Osteoblast (primary cell): ENCODE measurements at regions not wholly inside any gene's neighbourhood (a gene's known extent, or its start where the extent isn't known, plus 50 kb on each side); places are given as distances from the start of the nearest gene placed in this dataset.
A peak's percentile ranks its signal among the peaks of the same experiment; 100 is the strongest.

Experiments
- DNase-seq: peaks from one replicate; pipeline ENCODE4 v3.0.0; 2011; ENCODE audit warnings: low spot score, mixed read lengths; ENCODE audit not compliant: insufficient read length; ENCODE audit errors: missing footprints
- H2AFZ ChIP-seq: 2 replicates; pipeline ENCODE4 v1.6.0; 2011; ENCODE audit warnings: mild to moderate bottlenecking, low read length
- H3K27ac ChIP-seq: 2 replicates; pipeline ENCODE4 v1.5.1; 2011; ENCODE audit warnings: mild to moderate bottlenecking, low read depth, low read length, moderate library complexity
- H3K27me3 ChIP-seq: 2 replicates; pipeline ENCODE4 v1.6.0; 2012; ENCODE audit warnings: mild to moderate bottlenecking, control low read depth, inconsistent platforms, low read length, moderate library complexity; ENCODE audit not compliant: insufficient read depth
- H3K36me3 ChIP-seq: 2 replicates; pipeline ENCODE4 v1.5.1; 2011; ENCODE audit warnings: mild to moderate bottlenecking, low read length, control low read depth, moderate library complexity; ENCODE audit not compliant: insufficient read depth
- H3K4me1 ChIP-seq: 2 replicates; pipeline ENCODE4 v1.5.1; 2011; ENCODE audit warnings: mild to moderate bottlenecking, low read length, control low read depth, moderate library complexity; ENCODE audit not compliant: insufficient read depth
- H3K4me2 ChIP-seq: 2 replicates; pipeline ENCODE4 v1.6.0; 2011; ENCODE audit warnings: mild to moderate bottlenecking, low read length; ENCODE audit not compliant: insufficient read depth
- H3K4me3 ChIP-seq: fragments of 200-600 bp; sonication (generic); 3 replicates; pipeline ENCODE4 v1.5.1; 2012; ENCODE audit warnings: mild to moderate bottlenecking, low read length, inconsistent platforms; ENCODE audit not compliant: insufficient read depth
- H3K79me2 ChIP-seq: 2 replicates; pipeline ENCODE4 v1.6.0; 2012; ENCODE audit warnings: mild to moderate bottlenecking, low read length, control low read depth, inconsistent platforms; ENCODE audit not compliant: insufficient read depth
- H3K9me3 ChIP-seq: 2 replicates; pipeline ENCODE4 v1.5.1; 2011; ENCODE audit warnings: low read depth, low read length, control low read depth
- H4K20me1 ChIP-seq: 2 replicates; pipeline ENCODE4 v1.6.0; 2012; ENCODE audit warnings: mild to moderate bottlenecking, low read length, control low read depth; ENCODE audit not compliant: insufficient read depth
- TF ChIP-seq, protein P1 (sequence below): IDR thresholded peaks from 2 replicates; pipeline ENCODE4 v1.5.1; 2011; ENCODE audit warnings: mild to moderate bottlenecking, low read depth, low read length, moderate library complexity; ENCODE audit errors: extremely low read depth

- Histone ChIP-seq H3K27me3 (peaks cover 9% of the 10 kb centered on the region), H3K4me3 (peak overlapping the region; percentile 68), H3K36me3 (no peaks in the 10 kb centered on the region), H2AFZ (peak overlapping the region; percentile 96), H3K4me2 (peak overlapping the region; percentile 89), H4K20me1 (no peaks in the 10 kb centered on the region), H3K4me1 (peaks cover 6% of the 10 kb centered on the region), H3K27ac (no peak overlapping the region), H3K79me2 (no peaks in the 10 kb centered on the region), H3K9me3 (no peaks in the 10 kb centered on the region)
- DNase-seq: peak; percentile 79
- TF ChIP-seq, protein P1, sequence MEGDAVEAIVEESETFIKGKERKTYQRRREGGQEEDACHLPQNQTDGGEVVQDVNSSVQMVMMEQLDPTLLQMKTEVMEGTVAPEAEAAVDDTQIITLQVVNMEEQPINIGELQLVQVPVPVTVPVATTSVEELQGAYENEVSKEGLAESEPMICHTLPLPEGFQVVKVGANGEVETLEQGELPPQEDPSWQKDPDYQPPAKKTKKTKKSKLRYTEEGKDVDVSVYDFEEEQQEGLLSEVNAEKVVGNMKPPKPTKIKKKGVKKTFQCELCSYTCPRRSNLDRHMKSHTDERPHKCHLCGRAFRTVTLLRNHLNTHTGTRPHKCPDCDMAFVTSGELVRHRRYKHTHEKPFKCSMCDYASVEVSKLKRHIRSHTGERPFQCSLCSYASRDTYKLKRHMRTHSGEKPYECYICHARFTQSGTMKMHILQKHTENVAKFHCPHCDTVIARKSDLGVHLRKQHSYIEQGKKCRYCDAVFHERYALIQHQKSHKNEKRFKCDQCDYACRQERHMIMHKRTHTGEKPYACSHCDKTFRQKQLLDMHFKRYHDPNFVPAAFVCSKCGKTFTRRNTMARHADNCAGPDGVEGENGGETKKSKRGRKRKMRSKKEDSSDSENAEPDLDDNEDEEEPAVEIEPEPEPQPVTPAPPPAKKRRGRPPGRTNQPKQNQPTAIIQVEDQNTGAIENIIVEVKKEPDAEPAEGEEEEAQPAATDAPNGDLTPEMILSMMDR: peak; percentile 42
Observed at GRCh38 chr11:32333320-32333991, 101.9 kb downstream of the WT1 start.

- Histone ChIP-seq H3K79me2 (no peaks in the 10 kb centered on the region), H3K27me3 (peaks cover 9% of the 10 kb centered on the region), H3K36me3 (no peaks in the 10 kb centered on the region), H3K9me3 (no peaks in the 10 kb centered on the region), H3K4me1 (peaks cover 6% of the 10 kb centered on the region), H2AFZ (no peak overlapping the region), H3K4me3 (no peak overlapping the region), H4K20me1 (no peaks in the 10 kb centered on the region), H3K4me2 (no peak overlapping the region), H3K27ac (no peak overlapping the region)
- TF ChIP-seq, protein P1: peak; percentile 29
- no peak for DNase-seq
Observed at GRCh38 chr11:32334822-32335221, 100.5 kb downstream of the WT1 start.
